ENCODE measurements at regions not wholly inside any gene's neighbourhood (a gene's known extent, or its start where the extent isn't known, plus 50 kb on each side); places are given as distances from the start of the nearest gene placed in this dataset.
"Not testable (repeated sequence)": the region's sequence is repeated elsewhere in the genome, so short reads cannot be mapped to it uniquely, and the experiment has no call there.

DNA sequence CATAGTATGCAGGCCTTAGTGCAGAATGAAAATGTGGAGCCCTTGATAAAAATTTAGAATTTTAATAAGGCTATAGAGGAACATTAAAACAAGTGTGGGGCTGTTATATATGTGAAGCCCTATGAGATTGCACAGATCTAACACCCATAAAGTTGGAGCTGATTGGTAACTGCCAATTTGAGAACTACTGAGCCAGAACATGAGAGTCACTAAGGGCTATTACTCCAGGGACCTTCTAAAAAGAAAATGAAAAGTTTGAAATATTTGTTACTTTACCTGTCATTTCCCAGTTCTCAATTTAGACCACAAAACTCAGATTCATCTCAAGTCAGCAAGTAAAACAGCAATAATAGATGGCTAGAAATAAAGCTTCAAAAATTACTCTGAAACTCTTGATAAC lies 898.6 kb downstream of the TLE1 start:
- DNase-seq (ENCODE audit: low spot score): no peak
- intact Hi-C loops (cut with DNase I): no loop called here

DNA sequence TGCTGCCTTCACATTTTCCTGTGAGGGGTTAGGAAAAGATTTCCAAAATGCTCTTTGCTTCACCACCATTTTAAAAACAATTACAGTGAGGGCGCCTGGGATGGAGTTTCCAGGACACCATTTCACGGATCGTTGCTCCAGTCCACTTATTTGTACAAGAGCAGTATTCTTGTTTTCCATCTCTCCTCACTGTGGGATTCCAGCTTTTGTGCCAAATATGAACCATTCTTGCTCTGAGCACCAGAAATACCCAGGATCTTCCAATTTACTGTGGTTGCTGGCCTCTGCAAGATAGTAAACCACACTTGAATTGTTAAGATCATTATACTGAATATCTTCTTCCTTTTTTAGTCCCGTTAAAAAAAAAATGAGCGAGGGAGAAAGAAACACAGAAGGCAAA lies 899.5 kb downstream of the TLE1 start:
- intact Hi-C loops (cut with DNase I): no loop called here
- DNase-seq (ENCODE audit: low spot score): no peak

DNA sequence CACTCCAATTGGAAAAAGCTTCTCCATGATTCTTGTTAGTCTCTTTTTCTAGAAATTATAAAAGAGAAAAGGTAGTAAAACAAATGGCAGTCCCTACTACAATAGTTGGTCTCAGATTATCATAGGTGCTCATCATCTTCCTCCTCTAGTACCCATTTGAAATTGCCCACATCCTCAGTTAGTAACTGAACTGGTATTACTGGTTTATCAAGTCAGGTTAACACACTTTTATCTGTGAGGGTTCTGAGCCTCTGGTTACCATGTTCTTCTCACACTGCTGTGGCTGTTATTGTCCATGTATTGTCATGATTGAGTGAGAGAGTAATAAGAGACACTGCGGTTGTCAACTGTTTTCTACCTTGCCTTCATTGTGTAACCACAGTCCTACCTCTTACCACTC lies 901.7 kb downstream of the TLE1 start:
- intact Hi-C loops (cut with DNase I): no loop called here

DNA sequence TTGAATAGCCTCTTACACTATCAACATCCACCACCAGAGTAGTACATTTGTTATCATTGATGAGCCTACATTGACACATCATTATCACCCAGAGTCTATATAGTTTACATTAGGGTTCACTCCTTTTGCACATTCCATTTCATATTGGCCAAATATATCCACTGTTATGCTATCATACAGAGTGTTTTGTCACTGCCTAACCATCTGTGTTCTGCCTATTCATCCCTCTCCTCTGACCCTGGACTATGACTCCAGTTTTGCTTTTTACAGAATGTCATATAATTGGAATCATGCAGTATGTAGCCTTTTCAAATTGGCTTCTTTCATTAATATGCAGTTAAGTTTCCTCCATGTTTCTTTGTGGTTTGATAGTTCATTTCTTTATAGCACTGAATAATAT lies 904.7 kb downstream of the TLE1 start:
- intact Hi-C loops (cut with DNase I): no loop called here
- no peak for DNase-seq (ENCODE audit: low spot score)

More for the DNA sequence above, 901.7 kb downstream of the TLE1 start:
- no peak for DNase-seq (ENCODE audit: low spot score)

DNA sequence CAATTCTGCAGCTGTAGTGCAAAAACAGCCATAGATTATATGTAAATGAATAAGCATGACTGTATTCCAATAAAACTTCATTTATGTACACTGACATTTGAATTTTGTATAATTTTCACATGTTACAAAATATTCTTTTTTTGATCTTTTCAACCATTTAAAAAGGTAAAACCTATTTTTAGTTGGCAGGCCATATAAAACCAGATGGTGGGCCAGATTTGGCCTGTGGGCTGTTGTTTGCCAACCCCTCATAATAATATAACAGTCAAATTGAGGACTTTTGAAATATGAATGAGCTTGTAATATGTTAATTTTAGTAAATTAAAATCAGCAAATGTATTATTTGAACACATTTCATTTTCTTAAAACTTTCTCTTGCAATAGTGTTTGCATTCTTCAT lies 913.4 kb downstream of the TLE1 start:
- intact Hi-C loops (cut with DNase I): no loop called here
- no peak for DNase-seq (ENCODE audit: low spot score)

DNA sequence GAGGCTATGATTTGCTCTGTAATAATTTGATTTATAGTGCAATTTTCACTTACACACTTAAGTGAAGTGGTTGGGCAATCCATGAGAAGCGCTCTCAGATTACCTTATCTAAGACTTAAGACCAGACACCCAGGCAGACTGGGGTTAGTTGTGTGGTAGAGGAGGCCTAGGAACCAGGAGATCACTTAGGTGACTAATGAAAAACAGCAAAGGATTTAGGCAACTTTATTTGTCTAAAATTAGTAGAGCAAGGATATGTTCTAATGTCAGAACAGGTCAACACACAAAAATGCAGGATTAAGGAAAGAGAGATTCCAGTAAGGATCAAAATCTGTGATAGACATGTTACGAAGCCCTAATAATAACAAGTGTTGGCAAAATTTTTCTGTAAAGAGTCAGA lies 913.8 kb downstream of the TLE1 start:
- no peak for DNase-seq (ENCODE audit: low spot score)
- intact Hi-C loops (cut with DNase I): no loop called here

DNA sequence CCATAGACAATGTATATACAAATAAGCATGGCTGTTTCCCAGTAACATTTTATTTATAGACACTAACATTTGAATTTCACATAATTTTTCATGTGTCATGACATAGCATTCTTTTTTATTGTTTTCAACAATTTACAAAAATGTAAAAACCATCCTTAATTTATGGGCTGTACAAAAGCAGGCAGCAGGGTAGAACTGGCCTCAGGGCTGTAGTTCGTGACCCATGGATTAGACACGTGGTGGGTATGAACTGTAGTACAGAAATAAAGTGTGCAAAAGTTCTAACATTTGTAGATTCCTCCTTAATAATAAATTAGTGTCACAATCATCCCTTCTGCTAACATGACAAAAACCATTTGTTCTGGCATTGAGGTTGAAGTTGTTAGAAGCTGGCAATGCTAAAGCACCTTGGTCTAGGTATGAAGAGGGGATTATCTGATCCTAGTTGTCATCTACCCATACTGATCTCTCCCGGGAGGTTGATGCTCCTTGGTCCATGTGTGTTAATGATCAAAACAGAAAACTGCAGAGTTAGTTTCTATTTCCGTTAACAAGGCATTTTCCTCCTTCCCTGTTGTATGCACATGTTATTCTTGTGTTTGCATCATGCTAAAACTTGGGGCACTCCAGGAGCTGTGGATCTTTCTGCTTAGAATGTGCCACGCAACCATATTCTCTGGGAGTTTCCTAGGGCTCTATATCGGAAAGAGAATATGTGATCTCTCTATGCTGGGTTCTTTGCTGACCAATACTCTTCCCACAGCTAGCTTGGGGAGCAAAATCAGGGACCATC lies 917.6 kb downstream of the TLE1 start:
- no peak for DNase-seq (ENCODE audit: low spot score)
- intact Hi-C loops (cut with DNase I): no loop called here

DNA sequence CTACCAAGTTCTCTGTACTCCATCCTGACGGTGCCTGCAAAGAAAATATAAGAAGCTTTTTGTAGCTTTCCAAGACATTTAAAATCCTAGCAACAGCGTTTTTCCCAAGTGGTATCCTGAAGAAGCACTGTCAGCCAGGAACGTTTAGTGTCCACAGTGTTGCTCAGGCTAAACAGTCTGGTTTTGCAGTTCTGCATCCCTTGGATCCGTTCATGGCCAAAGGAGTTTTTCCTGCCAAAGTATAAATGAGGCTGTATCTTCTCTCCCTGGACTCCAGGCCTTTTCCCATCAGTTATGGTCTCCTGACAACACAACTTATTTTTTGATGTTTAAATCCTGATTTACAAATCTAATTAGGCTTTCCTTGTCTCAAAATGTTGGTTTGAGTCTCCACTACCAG lies 925.8 kb downstream of the TLE1 start:
- intact Hi-C loops (cut with DNase I): no loop called here

DNA sequence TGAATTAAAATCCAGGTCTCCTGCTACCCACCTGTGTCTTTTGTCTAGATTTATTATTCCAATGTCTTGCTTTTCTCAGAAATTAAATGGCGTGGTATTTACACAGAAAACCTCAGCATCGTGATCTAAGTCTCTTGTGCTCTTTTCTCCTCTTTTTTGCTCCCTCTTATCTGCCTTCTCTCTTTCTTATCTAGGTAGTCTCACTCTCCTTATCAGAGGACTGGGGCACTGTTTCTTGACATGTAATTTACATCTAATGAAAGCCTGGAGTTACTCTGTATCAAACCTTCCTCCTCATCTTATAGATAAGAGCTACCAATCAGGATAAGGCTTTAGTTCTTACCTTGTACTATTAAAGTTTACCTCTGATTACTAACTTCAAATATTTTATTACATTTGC lies 933.8 kb downstream of the TLE1 start:
- DNase-seq (ENCODE audit: low spot score): no peak
- intact Hi-C loops (cut with DNase I): no loop called here

More for the DNA sequence above, 925.8 kb downstream of the TLE1 start:
- DNase-seq (ENCODE audit: low spot score): no peak

DNA sequence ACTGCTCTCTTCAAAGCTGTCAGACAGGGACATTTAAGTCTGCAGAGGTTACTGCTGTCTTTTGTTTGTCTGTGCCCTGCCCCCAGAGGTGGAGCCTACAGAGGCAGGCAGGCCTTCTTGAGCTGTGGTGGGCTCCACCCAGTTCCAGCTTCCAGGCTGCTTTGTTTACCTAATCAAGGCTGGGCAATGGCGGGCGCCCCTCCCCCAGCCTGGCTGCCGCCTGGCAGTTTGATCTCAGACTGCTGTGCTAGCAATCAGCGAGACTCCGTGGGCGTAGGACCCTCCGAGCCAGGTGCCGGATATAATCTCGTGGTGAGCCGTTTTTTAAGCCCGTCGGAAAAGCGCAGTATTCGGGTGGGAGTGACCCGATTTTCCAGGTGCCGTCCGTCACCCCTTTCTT lies 942.3 kb downstream of the TLE1 start:
- intact Hi-C loops (cut with DNase I); DNase-seq (ENCODE audit: low spot score): not testable (repeated sequence)

DNA sequence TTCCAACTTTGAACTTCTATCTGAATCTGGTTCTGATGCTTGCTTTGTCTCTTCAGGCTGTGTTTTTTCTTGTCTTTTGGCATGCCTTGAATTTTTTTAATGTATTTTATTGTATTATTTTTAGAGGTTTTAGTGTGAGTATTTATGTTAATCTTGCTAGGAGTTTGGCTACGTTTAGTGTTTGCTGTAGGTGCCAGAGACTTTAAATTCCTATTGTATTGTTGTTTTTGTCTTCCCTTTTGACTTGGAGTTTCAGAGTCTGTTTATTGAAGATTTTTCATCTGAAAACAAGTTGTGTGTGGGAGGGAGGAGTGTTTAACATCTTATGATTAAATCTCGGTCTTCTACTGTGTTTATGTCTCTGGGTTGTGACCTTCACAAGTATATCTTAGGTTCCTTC lies 956.8 kb downstream of the TLE1 start:
- no peak for DNase-seq (ENCODE audit: low spot score)
- intact Hi-C loops (cut with DNase I): no loop called here

DNA sequence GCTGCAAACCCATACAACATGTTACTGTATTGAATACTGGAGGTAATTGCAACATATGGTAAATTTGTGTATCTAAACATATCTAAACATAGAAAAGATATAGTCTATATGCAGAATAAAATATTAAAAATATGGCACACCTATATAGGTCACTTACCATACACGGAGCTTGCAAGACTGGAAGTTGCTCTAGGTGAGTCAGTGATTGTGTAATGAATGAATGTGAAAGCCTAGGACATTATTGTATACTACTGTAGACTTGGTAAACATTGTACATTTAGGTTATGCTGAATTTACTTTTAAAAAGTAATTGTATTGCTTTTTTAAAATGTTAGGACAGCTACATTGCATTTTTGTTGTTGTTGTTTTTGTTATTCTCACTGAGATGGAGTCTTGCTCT lies 968.8 kb downstream of the TLE1 start:
- intact Hi-C loops (cut with DNase I): no loop called here
- DNase-seq (ENCODE audit: low spot score): no peak

DNA sequence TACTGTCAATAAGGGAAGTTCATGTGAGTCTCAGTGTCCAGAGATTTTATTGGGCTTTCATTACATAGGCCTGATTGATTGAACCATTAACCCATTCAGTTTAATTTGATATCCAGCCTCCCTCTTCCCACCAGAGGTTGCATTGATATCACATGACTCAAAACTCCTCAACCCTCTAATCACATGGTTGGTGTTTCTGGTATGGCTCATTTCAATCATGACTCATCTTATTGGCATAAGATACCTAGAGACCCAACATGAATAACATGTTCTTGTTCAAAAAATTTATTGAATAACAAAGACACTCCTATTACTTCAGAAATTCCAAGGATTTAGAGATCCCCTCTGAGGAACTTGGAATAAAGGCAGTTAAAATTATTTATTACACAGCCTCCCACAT lies 982.2 kb downstream of the TLE1 start:
- no peak for DNase-seq (ENCODE audit: low spot score)
- intact Hi-C loops (cut with DNase I): no loop called here

DNA sequence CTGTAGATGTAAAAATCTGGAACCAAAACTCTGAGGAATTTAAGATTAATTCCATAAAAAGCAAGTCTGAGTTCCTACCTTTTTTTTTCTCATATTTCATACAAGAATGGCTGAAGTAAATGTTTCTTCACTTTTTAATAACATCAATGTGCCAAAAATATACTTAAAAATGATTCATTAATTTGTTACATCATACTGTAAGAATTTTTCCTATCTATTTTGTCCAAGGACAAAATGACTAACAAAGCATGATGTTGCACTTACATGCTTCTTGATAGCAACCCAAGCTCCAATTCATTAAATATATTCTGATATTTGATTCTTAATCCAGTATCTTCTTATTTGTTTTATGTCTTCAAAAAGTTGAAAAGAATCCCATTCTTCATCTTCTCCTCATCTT lies 988.3 kb downstream of the TLE1 start:
- DNase-seq (ENCODE audit: low spot score): no peak
- intact Hi-C loops (cut with DNase I): no loop called here

DNA sequence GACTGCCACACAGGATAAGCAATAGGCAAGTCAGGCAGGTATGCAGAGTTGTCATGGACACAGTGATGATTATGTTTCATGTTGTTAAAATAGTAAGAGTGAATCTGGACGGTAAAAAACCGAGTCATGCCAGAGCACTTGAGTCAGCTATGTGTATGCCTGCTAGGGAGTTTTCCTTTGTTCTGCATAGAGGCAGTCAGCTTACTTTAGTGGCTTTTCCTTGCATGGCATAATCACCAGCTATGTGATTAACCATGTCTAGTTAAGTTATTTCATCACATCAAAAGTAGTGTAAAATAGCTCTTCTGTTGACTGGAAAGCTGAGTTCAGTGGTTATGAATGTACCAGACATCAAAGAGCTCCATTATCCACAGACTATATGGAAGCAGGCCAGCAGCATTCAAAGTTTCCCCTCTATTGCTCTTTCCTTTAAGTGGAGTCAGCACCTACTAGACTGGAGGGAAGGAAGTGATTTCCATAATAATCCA lies 989.8 kb downstream of the TLE1 start:
- no peak for DNase-seq (ENCODE audit: low spot score)
- intact Hi-C loops (cut with DNase I): no loop called here

DNA sequence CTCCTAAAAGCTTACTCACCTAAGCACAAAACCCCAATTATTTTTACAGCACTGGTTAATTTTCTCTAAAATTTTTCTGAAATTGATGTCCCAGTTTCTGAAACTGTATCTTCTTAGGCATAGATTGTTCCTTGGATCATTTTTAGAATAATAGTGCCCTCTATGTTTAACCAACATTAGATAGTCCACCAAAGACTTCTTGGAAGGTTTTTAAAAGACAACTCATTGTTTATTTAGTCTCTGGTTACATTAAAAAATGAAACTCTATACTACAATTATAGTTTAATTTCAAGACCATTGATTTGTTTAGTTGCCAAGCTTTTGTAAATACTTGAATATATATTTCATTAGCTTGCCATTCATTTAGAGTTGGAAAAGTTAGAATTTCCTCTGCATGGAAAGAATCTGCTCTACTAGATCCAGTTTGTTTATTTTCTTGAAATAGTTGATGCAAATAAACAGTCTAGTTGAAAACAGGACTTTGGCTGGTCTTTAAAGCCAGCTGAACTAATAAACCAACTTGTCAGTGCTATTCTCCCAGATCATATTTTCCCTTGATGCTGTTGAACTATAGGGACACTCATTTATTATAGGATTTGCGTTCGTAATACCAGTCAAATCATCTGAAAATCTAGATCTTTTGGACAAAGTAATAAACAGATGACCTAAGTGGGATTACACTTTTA lies 990.5 kb downstream of the TLE1 start:
- intact Hi-C loops (cut with DNase I): no loop called here
- DNase-seq (ENCODE audit: low spot score): no peak

DNA sequence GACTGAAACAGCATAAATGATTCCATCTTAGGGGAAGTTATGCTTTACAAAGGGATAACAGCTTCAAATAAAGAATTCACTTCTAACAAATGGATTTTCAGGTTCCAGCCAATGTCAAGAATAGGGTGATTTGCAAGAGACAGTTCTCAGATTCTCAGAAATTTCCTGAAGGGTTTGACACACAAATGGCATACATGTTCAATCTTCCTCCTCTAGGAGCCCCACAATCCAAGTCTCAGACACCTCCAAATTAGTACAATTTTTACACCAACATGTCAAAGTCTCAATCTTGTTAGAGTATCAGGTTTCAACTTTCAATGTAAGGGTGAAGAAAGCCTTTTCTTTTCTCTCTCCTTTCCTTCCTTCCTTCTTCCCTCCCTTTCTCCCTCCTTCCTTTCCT lies 996.6 kb downstream of the TLE1 start:
- DNase-seq (ENCODE audit: low spot score): no peak
- intact Hi-C loops (cut with DNase I): no loop called here

DNA sequence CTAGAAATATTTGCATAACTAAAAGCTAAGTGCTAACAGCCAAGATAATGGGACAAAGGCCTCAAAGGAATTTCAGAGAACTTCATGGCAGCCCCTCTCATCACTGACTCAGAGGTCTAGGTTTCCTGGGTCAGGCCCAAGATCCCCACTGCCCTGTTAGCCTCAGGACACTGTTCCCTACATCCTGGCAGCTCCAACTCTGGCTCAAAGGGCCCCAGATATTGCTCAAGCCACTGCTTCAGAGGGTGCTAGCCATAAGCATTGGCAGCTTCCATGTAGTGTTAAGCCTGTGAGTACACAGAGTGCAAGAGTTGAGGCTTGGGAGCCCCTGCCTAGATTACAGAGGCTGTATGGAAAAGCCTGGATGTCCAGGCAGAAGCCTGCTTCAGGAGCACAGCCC lies 998.1 kb downstream of the TLE1 start:
- intact Hi-C loops (cut with DNase I): no loop called here
- DNase-seq (ENCODE audit: low spot score): no peak

DNA sequence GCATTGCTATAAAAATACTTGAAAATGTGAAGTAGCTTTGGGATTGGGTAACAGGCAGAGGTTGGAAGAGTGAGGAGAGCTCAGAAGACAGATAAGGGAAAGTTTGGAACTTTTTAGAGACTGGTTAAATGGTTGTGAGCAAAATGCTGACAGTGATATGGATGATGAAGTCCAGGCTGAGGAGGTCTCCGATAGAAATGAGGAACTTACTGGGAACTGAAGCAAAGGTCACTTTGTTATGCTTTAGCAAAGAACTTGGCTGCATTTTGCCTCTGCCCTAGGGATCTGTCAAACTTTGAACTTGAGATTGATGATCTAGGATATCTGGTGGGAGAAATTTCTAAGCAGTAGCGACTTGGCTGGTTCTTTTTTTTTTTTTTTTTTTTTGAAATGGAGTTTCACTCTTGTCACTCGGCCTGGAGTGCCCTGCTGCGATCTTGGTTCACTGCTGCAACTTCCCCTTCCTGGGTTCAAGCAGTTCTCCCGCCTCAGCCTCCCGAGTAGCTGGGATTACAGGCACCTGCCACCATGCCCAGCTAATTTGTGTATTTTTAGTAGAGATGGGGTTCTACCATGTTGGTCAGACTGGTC lies 998.9 kb downstream of the TLE1 start:
- intact Hi-C loops (cut with DNase I): no loop called here

DNA sequence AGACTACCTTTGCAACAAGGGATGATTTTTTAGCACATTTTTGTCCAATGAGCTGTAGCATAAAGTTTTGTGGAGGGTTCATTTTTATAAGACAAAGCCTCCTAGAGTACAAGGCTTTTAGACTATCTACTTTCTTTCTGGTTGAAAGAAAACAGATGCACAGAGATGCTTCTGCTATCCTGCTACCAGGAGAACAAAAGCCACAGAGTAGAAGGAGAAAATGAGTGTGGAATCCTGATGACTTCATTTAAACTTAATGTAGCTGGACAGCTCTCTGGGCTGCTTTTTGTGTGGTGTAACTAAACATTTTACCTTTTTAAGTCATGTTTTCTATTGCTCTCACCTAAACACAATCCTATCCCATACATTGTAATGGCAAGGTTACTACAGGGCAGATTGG lies 1009.4 kb downstream of the TLE1 start:
- DNase-seq (ENCODE audit: low spot score): no peak
- intact Hi-C loops (cut with DNase I): no loop called here

More for the DNA sequence above, 998.9 kb downstream of the TLE1 start:
- DNase-seq (ENCODE audit: low spot score): no peak

DNA sequence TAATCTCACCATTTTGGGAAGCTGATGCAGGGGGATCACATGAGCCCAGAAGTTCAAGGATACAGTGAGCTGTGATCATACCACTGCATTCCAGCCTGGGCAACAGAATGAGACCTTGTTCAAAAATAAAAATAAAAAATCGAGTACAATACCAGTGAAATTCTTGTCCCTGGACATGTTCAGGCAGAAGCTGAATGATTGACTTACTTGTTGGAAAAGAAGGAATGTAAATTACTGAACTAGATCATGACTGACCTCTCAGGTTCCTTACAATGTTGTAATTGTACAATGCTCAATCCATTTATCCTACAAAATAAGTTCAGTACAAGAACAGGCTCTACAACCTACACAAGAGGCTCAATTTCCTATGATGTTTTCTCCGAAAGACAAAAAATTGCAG lies 1010.4 kb downstream of the TLE1 start:
- intact Hi-C loops (cut with DNase I): no loop called here
- no peak for DNase-seq (ENCODE audit: low spot score)

All from cardiac septum (tissue), 1 donor.